Fibroblast of lung (primary cell): ENCODE measurements at regions not wholly inside any gene's neighbourhood (a gene's known extent, or its start where the extent isn't known, plus 50 kb on each side); places are given as distances from the start of the nearest gene placed in this dataset.

Experiments used
- DNase-seq, 2 donors: peaks; one replicate each; pipeline versions ENCODE4 v3.0.0 to v3.0.0-alpha.2; 2010; ENCODE audit warnings: low read depth in 2 of 2
- H2AFZ ChIP-seq: 2 replicates; pipeline ENCODE4 v1.5.1; 2012; ENCODE audit warnings: low read length, control low read depth, inconsistent platforms
- H3K27ac ChIP-seq: 2 replicates; pipeline ENCODE4 v1.5.1; 2011; ENCODE audit warnings: low read length, control low read depth; ENCODE audit not compliant: insufficient read depth
- H3K27me3 ChIP-seq: 2 replicates; pipeline ENCODE4 v1.5.1; 2011; ENCODE audit warnings: mild to moderate bottlenecking, low read length; ENCODE audit not compliant: control insufficient read depth, insufficient read depth
- H3K36me3 ChIP-seq: 2 replicates; pipeline ENCODE4 v1.5.1; 2011; ENCODE audit warnings: low read length; ENCODE audit not compliant: control insufficient read depth, insufficient read depth
- H3K4me1 ChIP-seq: 2 replicates; pipeline ENCODE4 v1.5.1; 2011; ENCODE audit warnings: low read length; ENCODE audit not compliant: control insufficient read depth, insufficient read depth; ENCODE audit errors: extremely low read depth
- H3K4me2 ChIP-seq: 2 replicates; pipeline ENCODE4 v1.5.1; 2011; ENCODE audit warnings: low read length, control low read depth; ENCODE audit not compliant: insufficient read depth; ENCODE audit errors: extremely low read depth
- H3K4me3 ChIP-seq, 4 experiments: fragments of 200-600 bp in 1 of 4; sonication (generic) in 1 of 4; replicated peaks in 1 of 4; 2 replicates each; pipeline ENCODE4 v1.5.1; 2011 to 2016; ENCODE audit warnings: low read length in 4 of 4, low read depth in 3 of 4, mild to moderate bottlenecking in 3 of 4, control low read depth in 2 of 4, inconsistent platforms in 1 of 4, mixed read lengths in 1 of 4; ENCODE audit not compliant: insufficient read depth in 1 of 4; ENCODE audit errors: control extremely low read depth in 1 of 4
- H3K79me2 ChIP-seq: 2 replicates; pipeline ENCODE4 v1.5.1; 2012; ENCODE audit warnings: mild to moderate bottlenecking, low read length, inconsistent platforms; ENCODE audit not compliant: control insufficient read depth, insufficient read depth
- H3K9ac ChIP-seq: 2 replicates; pipeline ENCODE4 v1.5.1; 2011; ENCODE audit warnings: mild to moderate bottlenecking, low read length, control low read depth; ENCODE audit not compliant: insufficient read depth
- H3K9me3 ChIP-seq: 2 replicates; pipeline ENCODE4 v1.5.1; 2012; ENCODE audit warnings: low read depth, low read length; ENCODE audit not compliant: control insufficient read depth, insufficient read depth
- H4K20me1 ChIP-seq: 2 replicates; pipeline ENCODE4 v1.5.1; 2011; ENCODE audit warnings: low read length; ENCODE audit not compliant: control insufficient read depth, insufficient read depth; ENCODE audit errors: extremely low read depth
- CTCF ChIP-seq, 2 donors: IDR thresholded peaks in 1 of 2; conservative IDR thresholded peaks in 1 of 2; 1 replicate in 1 of 2; 2 replicates in 1 of 2; pipeline ENCODE4 v1.5.1; 2011 to 2012; ENCODE audit warnings: low read length in 2 of 2, control low read depth in 1 of 2, inconsistent platforms in 1 of 2, low read depth in 1 of 2, mild to moderate bottlenecking in 1 of 2
- EZH2 ChIP-seq: IDR thresholded peaks from 2 replicates; pipeline ENCODE4 v1.5.1; 2012; ENCODE audit warnings: low read length, control low read depth, mild to moderate bottlenecking; ENCODE audit errors: missing control alignments

- H3K79me2 ChIP-seq, result no peaks in the 10 kb centered on the region
- H3K9me3 ChIP-seq, result no peaks in the 10 kb centered on the region
- no peak overlapping the region for H3K4me3 ChIP-seq
- H4K20me1 ChIP-seq, result no peaks in the 10 kb centered on the region
- H3K27ac ChIP-seq, result no peak overlapping the region
- no peak overlapping the region for H2AFZ ChIP-seq
- no peaks in the 10 kb centered on the region for H3K36me3 ChIP-seq
- no peaks in the 10 kb centered on the region for H3K27me3 ChIP-seq
- H3K9ac ChIP-seq, result no peak overlapping the region
- H3K4me2 ChIP-seq, result no peak overlapping the region
- H3K4me1 ChIP-seq, result no peaks in the 10 kb centered on the region
- DNase-seq, result no peak
- TF ChIP-seq EZH2, result no peak
- TF ChIP-seq CTCF (conservative IDR thresholded peaks at IDR 0.05 in 1 of 2, IDR thresholded peaks at IDR 0.05 in 1 of 2; ENCODE audit: low read depth in 1 of 2, low read length in 2 of 2), result no peak
These were observed 59.7 kb downstream of the TEX35 start for GRCh38 chr1:178572604-178573003.

- no peak overlapping the region for H3K4me3 ChIP-seq
- no peaks in the 10 kb centered on the region for H3K4me1 ChIP-seq
- no peak for TF ChIP-seq CTCF (conservative IDR thresholded peaks at IDR 0.05 in 1 of 2, IDR thresholded peaks at IDR 0.05 in 1 of 2; ENCODE audit: low read depth in 1 of 2, low read length in 2 of 2)
- no peak for TF ChIP-seq EZH2
- H3K4me2 ChIP-seq, result no peak overlapping the region
- DNase-seq, result peak in 1 of 2 donors; percentile 14
- H3K27me3 ChIP-seq, result no peaks in the 10 kb centered on the region
- no peaks in the 10 kb centered on the region for H3K79me2 ChIP-seq
- no peaks in the 10 kb centered on the region for H3K36me3 ChIP-seq
- H3K27ac ChIP-seq, result no peak overlapping the region
- no peaks in the 10 kb centered on the region for H4K20me1 ChIP-seq
- H2AFZ ChIP-seq, result no peak overlapping the region
- H3K9me3 ChIP-seq, result no peaks in the 10 kb centered on the region
- H3K9ac ChIP-seq, result no peak overlapping the region
These were observed 60.4 kb downstream of the TEX35 start for GRCh38 chr1:178573330-178573729.

- TF ChIP-seq EZH2 (no peak), CTCF (conservative IDR thresholded peaks at IDR 0.05 in 1 of 2, IDR thresholded peaks at IDR 0.05 in 1 of 2; ENCODE audit: low read depth in 1 of 2, low read length in 2 of 2) (no peak)
- H3K4me3 ChIP-seq, result no peak overlapping the region
These were observed 61.4 kb downstream of the TEX35 start for GRCh38 chr1:178574345-178574744.

More at GRCh38 chr1:178574345-178574744, 61.4 kb downstream of the TEX35 start:
- Histone ChIP-seq H3K9me3 (no peaks in the 10 kb centered on the region), H2AFZ (no peak overlapping the region), H3K9ac (no peak overlapping the region), H3K27me3 (no peaks in the 10 kb centered on the region), H4K20me1 (no peaks in the 10 kb centered on the region), H3K27ac (no peak overlapping the region), H3K4me2 (no peak overlapping the region), H3K79me2 (no peaks in the 10 kb centered on the region), H3K4me1 (no peaks in the 10 kb centered on the region), H3K36me3 (no peaks in the 10 kb centered on the region)
- DNase-seq, result peak in 1 of 2 donors; percentile 8
